GM21447 (cell line): ENCODE measurements at regions not wholly inside any gene's neighbourhood (a gene's known extent, or its start where the extent isn't known, plus 50 kb on each side); places are given as distances from the start of the nearest gene placed in this dataset.
"Not testable (repeated sequence)": the region's sequence is repeated elsewhere in the genome, so short reads cannot be mapped to it uniquely, and the experiment has no call there.

ENCODE experiments used
- ATAC-seq: cut with Tn5 transposase; IDR thresholded peaks from one replicate; pipeline ENCODE4 v1.9.1; 2021; ENCODE audit not compliant: unreplicated experiment

GRCh38 chr5:148740966-148741742, 85.3 kb upstream of the ADRB2 start:
- peak; percentile 63 for ATAC-seq

- ATAC-seq: not testable (repeated sequence)
These were observed 84.6 kb upstream of the ADRB2 start for GRCh38 chr5:148741766-148742165.

- not testable (repeated sequence) for ATAC-seq
These were observed 82.0 kb upstream of the ADRB2 start for GRCh38 chr5:148744380-148744779.

GRCh38 chr5:148746826-148747535, 79.4 kb upstream of the ADRB2 start:
- ATAC-seq: peak; percentile 94

- no peak for ATAC-seq
These were observed 78.9 kb upstream of the ADRB2 start for GRCh38 chr5:148747536-148747906.

DNA sequence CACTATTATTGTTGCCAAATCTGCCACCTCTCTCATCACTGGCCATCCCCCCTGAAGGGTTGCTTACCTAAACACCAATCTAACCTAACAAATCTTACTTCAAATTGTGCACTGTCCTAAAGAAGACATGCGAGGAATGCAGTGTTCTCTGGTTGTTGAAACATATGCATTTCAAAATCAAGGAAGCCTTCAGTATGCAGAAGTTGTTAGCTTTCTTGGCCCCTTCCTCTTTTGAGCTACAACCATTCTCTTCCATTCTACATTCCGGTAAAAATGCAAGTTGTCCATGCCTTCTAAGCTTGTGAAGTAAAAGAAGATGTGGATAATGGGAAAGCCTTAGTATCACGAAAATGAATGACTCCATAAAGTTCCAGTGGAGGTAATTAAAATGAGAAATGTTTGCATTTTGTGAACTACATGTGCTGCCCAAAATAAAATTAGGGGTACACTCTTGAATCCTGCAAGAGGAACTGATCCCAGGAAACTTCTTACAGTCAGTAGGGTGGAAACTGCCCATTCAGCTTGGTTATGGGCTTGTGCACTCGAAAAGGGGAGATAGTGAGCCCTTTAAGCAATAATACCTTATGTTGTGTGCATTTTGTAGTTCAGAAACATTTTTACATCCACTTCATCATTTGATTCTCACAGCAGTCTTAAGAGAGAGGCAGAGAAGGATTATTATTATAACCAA, 77.6 kb upstream of the ADRB2 start:
- ATAC-seq: no peak

DNA sequence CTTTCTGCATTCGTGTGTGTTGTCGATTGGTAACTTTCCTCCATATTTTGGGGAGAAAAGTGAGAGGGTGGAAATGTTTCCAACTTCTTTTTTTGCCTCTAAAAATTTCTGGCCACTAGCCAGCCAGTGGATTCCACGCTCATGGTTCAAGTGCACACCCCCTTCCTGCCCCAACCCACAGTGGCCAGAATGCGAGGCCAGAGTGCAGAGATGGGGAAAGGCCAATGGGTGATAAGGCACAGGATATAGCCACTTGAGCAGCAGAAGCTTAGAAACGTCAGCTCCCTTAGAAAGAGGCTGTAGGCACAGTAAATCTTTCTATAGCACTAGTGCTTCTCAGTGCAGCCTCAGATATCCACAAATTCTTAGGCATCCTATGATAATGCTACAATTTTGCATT, 75.8 kb upstream of the ADRB2 start:
- ATAC-seq: no peak

- ATAC-seq: no peak
These were observed 75.4 kb upstream of the ADRB2 start for GRCh38 chr5:148751025-148751424.

DNA sequence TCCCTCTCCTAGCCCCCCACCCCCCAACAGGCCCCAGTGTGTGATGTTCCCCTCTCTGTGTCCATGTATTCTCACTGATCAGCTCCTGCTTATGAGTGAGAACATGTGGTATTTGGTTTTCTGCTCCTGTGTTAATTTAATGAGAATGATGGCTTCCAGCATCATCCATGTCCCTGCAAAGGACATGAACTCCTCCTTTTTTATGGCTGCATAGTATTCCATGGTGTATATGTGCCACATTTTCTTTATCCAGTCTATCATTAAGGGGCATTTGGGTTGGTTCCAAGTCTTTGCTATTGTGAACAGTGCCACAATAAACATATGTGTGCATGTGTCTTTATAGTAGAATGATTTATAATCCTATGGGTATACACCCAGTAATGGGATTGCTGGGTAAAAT, 74.0 kb upstream of the ADRB2 start:
- ATAC-seq: not testable (repeated sequence)

DNA sequence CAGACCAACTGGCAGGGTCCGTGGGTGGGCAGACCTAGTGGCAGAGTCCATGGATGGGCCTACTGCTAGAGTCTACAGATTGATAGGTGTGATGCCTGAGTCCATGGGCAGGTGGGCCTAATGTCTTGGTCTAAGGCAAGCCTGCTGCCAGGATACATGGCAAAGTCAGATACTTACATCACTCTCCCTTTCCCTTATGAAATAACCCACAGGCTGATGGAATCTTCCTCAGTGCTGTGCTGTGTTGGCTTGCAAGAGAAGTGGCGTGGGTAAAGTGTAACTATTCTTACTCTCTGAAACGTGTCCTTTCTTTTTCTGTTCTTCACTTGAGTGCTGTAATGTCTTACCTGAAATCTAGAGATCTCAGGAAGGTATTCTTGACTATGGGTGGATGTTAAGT, 67.3 kb upstream of the ADRB2 start:
- no peak for ATAC-seq

- ATAC-seq: peak; percentile 100
These were observed 65.3 kb upstream of the ADRB2 start for GRCh38 chr5:148760945-148761638.

DNA sequence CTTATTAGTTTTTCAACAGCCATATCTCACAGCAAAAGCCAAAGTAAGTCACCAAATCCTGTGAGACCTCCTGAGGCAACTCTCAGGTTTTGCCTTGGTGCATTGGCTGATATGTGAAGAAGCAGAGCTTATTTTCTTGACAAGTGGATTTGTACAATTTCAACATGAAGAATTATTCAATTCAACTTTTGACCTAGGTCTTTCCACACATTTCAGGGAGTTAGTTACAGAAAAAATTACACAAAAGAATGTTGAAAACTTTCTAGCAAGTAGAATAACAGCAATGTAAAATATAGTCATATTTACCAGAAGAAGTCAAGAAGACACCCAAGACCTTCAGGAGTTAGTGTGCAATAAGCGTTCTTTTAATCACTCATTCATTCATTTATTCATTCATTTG, 62.4 kb upstream of the ADRB2 start:
- no peak for ATAC-seq

GRCh38 chr5:148765061-148765460, 61.4 kb upstream of the ADRB2 start:
- ATAC-seq: no peak

- no peak for ATAC-seq
These were observed 57.5 kb upstream of the ADRB2 start for GRCh38 chr5:148768806-148769415.

DNA sequence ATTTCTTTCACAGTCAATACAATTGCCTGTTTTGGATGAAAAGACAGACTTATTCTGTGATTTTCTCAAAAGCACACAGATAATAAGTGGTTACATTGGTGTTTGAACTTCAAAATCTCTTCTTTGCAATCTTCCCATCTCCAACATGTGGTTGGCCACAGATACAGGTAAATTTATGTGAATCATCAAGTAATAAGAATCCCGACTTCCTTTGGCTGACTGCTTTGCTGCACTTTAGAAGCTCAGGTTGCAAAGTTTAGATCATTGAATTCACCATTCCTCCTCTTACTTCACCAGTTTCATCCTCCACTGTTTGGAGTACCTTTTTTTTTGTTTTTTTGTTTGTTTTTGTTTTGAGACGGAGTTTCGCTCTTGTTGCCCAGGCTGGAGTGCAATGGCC, 56.5 kb upstream of the ADRB2 start:
- ATAC-seq: no peak

DNA sequence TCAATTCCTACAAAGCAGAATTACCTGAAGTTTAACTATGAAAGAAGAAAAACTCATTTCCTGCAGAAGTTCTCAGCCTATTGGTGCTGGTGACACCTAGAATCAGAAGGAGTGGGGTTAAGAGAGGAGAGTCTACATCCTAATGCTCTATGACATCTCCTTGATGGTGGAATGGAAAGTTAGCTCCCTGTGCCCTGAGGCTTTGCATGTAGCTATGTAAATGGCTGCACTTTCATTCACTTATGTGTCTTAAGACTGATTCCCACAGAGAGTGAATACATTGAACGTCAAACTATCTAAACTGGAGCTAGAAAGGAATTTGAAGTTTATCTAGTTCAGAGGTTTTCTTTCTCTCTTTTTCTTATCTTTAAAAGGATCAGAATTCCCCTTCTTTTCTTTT, 52.1 kb upstream of the ADRB2 start:
- ATAC-seq: no peak

- ATAC-seq: no peak
These were observed 50.1 kb upstream of the ADRB2 start for GRCh38 chr5:148776261-148776660.
